ENCODE measurements at regions not wholly inside any gene's neighbourhood (a gene's known extent, or its start where the extent isn't known, plus 50 kb on each side); places are given as distances from the start of the nearest gene placed in this dataset.

GRCh38 chr12:77299910-77300669 lies 234.7 kb upstream of the E2F7 start:
- Histone ChIP-seq H3K4me3 (ENCODE audit: low read depth in 1 of 2, low read length in 2 of 2) (no peak overlapping the region), H3K27me3 (ENCODE audit: insufficient read depth, low read length, poor library complexity) (no peaks in the 10 kb centered on the region), H3K4me2 (ENCODE audit: insufficient read depth, low read length) (no peak overlapping the region), H3K36me3 (ENCODE audit: insufficient read depth, low read length) (no peaks in the 10 kb centered on the region), H3K27ac (ENCODE audit: low read length) (no peak overlapping the region), H3K4me1 (ENCODE audit: insufficient read depth, low read length) (no peaks in the 10 kb centered on the region), H3K79me2 (ENCODE audit: insufficient read depth, low read length) (no peaks in the 10 kb centered on the region), H2AFZ (ENCODE audit: low read depth, low read length) (no peak overlapping the region), H3K9me3 (ENCODE audit: insufficient read depth, low read length, severe bottlenecking) (no peaks in the 10 kb centered on the region), H3K9ac (ENCODE audit: low read depth, low read length) (no peak overlapping the region), H4K20me1 (ENCODE audit: insufficient read depth, low read length) (no peaks in the 10 kb centered on the region)
- DNase-seq (no peak), ATAC-seq (ENCODE audit: insufficient read depth, low read depth) (no peak)
- TF ChIP-seq, protein P1, sequence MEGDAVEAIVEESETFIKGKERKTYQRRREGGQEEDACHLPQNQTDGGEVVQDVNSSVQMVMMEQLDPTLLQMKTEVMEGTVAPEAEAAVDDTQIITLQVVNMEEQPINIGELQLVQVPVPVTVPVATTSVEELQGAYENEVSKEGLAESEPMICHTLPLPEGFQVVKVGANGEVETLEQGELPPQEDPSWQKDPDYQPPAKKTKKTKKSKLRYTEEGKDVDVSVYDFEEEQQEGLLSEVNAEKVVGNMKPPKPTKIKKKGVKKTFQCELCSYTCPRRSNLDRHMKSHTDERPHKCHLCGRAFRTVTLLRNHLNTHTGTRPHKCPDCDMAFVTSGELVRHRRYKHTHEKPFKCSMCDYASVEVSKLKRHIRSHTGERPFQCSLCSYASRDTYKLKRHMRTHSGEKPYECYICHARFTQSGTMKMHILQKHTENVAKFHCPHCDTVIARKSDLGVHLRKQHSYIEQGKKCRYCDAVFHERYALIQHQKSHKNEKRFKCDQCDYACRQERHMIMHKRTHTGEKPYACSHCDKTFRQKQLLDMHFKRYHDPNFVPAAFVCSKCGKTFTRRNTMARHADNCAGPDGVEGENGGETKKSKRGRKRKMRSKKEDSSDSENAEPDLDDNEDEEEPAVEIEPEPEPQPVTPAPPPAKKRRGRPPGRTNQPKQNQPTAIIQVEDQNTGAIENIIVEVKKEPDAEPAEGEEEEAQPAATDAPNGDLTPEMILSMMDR (IDR thresholded peaks at IDR 0.05; ENCODE audit: borderline replicate concordance, extremely low read depth, low read length, poor library complexity, severe bottlenecking), result no peak
- no peak for TF ChIP-seq EZH2 (IDR thresholded peaks at IDR 0.05; ENCODE audit: borderline replicate concordance, low read depth, low read length, severe bottlenecking)

DNA sequence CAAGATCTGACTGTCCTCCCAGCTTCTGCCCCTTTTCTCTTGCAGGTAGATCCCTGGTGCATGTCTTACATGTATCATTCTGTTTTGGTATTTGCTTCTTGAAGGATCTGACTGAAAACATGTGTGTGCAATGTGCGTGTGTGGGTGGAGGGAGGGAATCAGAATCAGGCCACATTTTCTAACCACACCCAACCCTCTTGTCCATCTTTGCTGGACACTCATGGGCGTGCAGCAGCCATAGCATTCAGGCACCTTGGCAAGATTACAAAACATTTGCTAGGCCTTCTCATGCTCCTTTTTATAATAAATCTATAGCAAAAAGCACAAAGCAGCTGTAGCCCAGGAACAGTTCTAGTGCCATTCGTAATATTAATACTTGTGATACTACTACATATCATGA lies 233.6 kb upstream of the E2F7 start:
- TF ChIP-seq EZH2 (IDR thresholded peaks at IDR 0.05; ENCODE audit: borderline replicate concordance, low read depth, low read length, severe bottlenecking), result no peak
- TF ChIP-seq, protein P1 (IDR thresholded peaks at IDR 0.05; ENCODE audit: borderline replicate concordance, extremely low read depth, low read length, poor library complexity, severe bottlenecking), result no peak
- no peak for DNase-seq
- no peak overlapping the region for H3K4me2 ChIP-seq (ENCODE audit: insufficient read depth, low read length)
- H3K79me2 ChIP-seq (ENCODE audit: insufficient read depth, low read length), result no peaks in the 10 kb centered on the region
- H4K20me1 ChIP-seq (ENCODE audit: insufficient read depth, low read length), result no peaks in the 10 kb centered on the region
- no peak overlapping the region for H2AFZ ChIP-seq (ENCODE audit: low read depth, low read length)
- H3K27ac ChIP-seq (ENCODE audit: low read length), result no peak overlapping the region
- no peaks in the 10 kb centered on the region for H3K4me1 ChIP-seq (ENCODE audit: insufficient read depth, low read length)
- no peaks in the 10 kb centered on the region for H3K9me3 ChIP-seq (ENCODE audit: insufficient read depth, low read length, severe bottlenecking)
- H3K36me3 ChIP-seq (ENCODE audit: insufficient read depth, low read length), result no peaks in the 10 kb centered on the region
- no peak for ATAC-seq (ENCODE audit: insufficient read depth, low read depth)
- no peak overlapping the region for H3K9ac ChIP-seq (ENCODE audit: low read depth, low read length)
- no peak overlapping the region for H3K4me3 ChIP-seq (ENCODE audit: low read depth in 1 of 2, low read length in 2 of 2)
- H3K27me3 ChIP-seq (ENCODE audit: insufficient read depth, low read length, poor library complexity), result no peaks in the 10 kb centered on the region

DNA sequence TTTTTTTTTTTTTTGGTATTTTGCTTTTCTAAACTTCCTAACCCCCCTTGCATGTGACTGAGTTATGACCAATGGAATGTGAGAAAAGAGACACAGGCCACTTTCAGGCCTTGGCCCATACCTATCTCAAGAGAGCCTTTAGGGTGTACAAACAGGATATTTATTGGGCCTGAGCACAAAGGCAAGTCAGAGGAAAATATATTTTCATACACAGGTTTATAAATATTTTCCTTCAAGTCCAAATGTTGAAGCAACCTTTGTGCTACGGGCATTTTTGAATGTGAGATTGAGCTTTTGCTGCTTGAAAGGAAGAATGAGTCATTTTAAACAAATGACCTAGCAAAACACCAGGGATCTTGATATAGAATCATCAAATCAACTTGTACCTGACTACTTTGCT lies 228.6 kb upstream of the E2F7 start:
- Histone ChIP-seq H3K27me3 (ENCODE audit: insufficient read depth, low read length, poor library complexity) (no peaks in the 10 kb centered on the region), H2AFZ (ENCODE audit: low read depth, low read length) (no peak overlapping the region), H3K36me3 (ENCODE audit: insufficient read depth, low read length) (no peaks in the 10 kb centered on the region), H3K4me3 (ENCODE audit: low read depth in 1 of 2, low read length in 2 of 2) (no peak overlapping the region), H3K9me3 (ENCODE audit: insufficient read depth, low read length, severe bottlenecking) (no peaks in the 10 kb centered on the region), H3K4me2 (ENCODE audit: insufficient read depth, low read length) (no peak overlapping the region), H3K27ac (ENCODE audit: low read length) (no peak overlapping the region), H3K9ac (ENCODE audit: low read depth, low read length) (no peak overlapping the region), H3K4me1 (ENCODE audit: insufficient read depth, low read length) (no peaks in the 10 kb centered on the region), H3K79me2 (ENCODE audit: insufficient read depth, low read length) (no peaks in the 10 kb centered on the region), H4K20me1 (ENCODE audit: insufficient read depth, low read length) (no peaks in the 10 kb centered on the region)
- no peak for DNase-seq
- TF ChIP-seq, protein P1 (IDR thresholded peaks at IDR 0.05; ENCODE audit: borderline replicate concordance, extremely low read depth, low read length, poor library complexity, severe bottlenecking), result no peak
- ATAC-seq (ENCODE audit: insufficient read depth, low read depth), result no peak
